HG03442 (cell line): ENCODE measurements at regions not wholly inside any gene's neighbourhood (a gene's known extent, or its start where the extent isn't known, plus 50 kb on each side); places are given as distances from the start of the nearest gene placed in this dataset.

ENCODE experiments used
- ATAC-seq: cut with Tn5 transposase; IDR thresholded peaks from one replicate; pipeline ENCODE4 v1.9.1; 2021; ENCODE audit warnings: mild to moderate bottlenecking, moderate library complexity; ENCODE audit not compliant: unreplicated experiment

DNA sequence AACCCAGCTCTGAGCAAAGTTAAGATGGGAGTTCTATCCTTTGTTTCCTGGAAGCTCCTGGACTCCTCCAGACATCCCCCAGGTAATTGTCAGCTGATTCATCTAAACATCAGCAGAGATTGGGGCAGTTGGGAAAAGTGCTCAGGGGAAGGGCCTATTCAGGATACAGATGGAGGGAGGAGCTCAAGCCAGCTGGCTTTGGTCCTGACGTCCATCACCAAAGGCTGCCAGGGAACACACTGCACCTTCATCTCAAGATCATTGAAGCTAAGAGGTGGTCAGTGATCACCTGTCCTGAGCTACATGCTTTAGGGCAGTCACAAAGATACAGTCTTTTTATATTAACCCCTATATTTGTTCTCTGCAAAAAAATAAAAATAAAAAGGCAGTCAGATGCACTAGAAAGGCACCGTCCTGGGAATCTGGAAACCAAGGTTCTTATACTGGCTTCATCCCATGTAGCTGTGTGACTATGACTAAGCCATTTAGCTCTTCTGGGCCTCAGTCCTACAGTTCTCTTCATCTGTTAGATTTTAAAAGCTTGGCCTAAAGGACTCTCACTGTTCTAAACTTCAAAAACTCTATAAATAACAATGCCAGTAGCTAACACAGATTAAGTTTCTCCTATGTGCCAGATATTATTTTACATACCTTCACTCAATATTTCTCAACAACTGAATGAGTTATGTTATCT, 446.5 kb downstream of the BCL11A start:
- ATAC-seq, result no peak

DNA sequence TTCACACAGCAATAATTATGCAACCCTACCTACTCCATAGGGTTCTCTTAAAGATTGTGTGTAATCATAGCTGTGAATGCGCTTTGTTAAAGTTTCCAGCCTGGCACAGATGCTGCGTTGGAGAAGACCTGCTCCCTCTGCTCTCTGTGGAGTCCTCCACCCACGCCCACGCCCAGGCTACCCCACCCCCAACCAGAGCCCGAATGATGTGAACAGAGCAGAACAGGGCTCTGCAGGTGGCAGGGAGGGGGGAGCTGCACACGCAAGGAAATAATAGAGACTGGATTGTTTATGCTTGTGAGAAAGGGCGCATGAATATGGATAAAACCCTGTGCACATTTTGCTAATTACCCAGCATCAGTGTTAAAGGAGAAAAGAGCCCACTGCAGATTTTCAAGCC, 447.5 kb downstream of the BCL11A start:
- ATAC-seq, result no peak

DNA sequence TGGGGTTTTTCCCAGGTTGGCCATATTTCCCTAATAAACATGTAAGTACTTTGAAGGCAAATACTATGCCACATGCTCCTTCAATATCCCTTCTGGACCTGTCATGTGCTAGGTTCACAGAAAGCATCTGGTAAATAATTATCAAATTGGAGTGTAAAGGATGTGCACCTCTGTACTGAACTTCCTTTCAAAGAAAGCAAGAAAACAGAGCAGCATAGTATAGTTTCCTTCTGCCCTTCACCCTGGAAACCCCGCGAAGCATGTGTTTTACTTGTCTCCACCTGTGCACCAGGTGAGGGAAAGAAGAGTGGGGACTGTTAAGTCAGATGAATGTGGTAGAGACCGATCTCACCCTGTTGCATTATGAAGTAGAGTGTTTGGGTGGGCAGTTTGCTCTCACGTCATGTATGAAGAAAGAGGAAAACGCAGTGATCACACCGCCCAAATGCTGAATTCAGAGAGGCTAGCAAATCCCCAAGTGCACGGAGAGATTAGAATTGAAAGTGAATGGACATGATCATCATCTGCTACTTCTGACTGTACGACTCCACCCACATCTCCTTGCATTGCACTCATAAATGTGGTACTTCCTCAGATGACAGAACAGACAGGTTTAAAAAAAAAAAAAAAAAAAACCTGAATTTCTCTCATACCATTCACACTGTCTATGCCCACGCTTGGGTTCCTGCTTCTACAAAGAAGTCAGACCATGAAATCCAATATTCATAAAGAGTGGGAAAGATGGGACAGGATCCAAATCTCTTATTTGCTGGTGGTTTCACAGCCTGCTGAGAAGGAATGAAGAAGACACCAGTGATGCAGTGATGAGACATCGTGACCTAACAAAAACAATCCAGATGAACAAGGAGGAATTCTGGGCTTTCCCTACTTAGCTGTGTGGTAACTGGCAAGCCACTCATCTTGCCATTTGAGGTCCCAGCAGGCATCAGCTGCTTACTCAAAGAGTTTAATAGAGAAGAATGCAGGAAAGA, 448.6 kb downstream of the BCL11A start:
- no peak for ATAC-seq

DNA sequence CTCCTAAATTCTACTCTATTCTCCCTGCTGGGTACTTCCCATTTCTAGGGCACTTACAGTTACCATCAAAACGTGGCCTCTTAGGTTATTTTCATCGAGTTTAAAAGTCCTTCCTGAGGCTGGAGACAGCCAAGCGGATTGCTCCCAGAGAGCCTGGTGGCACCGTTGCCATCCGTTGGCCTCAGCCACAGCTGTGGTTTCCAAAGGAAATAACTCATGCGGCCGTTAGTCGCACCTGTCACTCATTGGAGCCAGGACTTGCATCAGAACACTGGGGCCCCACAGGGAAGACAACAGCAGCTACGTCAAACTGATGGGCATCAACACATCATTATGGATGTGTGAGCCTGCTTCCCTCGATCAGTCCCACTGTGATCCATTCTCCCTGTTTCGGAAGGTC, 453.4 kb downstream of the BCL11A start:
- ATAC-seq, result no peak

DNA sequence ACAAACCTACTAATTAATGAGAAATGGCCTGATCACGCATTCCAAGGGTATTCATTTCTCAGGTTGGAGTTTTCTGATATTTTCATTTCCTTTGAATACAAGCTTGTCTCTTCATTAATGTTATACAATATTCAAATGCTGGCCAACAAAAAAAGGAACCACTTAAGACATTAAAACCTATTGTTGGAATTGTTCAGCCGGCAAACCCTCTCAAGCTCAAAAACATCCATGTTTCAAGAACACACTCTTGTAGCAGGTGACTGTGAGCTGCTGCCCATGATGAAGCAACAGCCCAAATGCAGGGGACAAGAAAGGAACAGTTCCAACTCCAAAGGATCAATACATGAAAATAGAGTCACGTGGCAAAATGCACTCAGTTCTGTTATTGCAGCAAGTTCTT, 454.5 kb downstream of the BCL11A start:
- no peak for ATAC-seq

DNA sequence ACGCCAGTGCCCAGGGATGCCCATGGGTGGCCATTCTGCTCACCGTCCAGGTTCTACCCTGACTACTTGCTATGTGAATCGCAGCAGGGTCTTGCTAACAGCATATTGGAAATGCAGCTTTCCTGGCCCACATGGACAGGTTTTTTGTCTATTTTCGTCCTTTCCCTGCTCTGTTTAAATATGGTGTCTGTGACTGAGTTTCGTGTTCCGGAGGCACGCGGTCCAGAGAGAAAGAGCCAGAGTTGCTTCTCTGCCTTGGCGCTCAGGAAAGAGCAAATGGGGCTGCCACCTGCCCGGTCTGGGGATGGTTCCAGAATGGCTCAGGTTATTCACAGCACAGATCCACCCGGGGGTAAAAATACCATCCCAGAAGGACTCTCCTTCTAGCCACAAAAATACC, 456.2 kb downstream of the BCL11A start:
- ATAC-seq, result no peak

DNA sequence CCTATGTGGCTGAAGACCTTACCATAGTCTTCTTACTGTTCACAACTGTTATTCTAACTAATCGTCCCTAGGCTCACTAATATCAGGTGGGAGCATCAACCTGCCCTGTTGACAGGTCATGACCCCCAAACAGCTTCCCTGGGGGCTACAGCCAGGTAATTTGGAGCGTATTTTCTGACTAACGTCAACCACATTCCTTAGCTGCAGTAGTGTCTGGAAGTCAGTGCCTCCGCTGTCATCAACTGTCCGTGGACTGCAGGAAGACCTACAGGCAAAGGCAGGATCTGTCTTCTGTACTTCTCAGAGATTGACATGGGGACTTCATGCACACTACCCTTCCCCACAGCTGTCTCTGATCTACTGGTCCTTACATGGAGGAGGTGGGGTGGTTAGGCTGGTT, 456.9 kb downstream of the BCL11A start:
- no peak for ATAC-seq

DNA sequence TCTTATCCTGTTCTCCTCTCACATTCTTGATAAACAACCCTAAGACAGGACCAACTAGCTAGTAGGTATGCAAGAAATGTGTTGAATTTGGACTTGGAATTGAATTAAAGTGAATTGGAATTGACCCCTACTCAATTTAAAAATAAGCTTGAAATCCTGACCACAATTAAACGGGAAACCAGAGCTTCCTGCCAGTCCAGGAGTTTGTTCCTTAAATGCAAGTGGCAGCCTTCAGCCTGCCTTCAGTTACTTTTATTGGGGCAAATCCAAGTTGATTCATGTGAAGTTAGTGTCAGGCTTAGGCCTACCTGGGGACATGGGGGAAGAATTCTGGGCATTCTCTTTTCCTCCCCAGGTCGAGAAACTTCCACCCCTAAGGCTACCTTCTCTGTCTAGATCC, 457.6 kb downstream of the BCL11A start:
- no peak for ATAC-seq

DNA sequence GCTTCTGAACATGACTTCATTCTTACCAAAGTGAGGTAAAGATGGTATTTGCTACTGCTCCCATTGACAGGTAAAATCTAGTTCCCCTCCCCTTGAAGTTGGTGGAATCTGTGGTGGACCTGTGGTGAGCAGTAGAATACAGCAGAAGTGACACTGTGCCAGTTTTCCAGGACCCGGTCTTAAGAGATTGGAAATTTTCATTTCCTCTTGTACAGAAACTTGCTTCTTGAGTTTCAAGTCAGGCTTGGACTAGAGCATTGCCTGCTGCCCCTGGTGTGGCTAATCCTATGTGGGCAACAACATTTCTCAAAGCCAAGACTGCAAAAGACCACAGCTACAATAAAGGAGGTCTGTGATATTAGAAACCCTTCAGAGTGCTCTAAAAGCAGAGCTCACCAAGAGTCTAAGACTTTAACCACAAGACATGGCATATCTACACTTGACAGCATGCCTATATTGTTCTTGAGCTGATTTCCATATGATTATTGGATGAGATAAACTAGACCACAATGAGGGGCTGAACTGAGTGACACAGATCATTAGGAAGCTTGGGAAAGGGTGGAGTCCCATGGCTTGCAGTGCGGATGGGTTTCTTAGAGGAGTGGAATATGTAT, 458.1 kb downstream of the BCL11A start:
- no peak for ATAC-seq

DNA sequence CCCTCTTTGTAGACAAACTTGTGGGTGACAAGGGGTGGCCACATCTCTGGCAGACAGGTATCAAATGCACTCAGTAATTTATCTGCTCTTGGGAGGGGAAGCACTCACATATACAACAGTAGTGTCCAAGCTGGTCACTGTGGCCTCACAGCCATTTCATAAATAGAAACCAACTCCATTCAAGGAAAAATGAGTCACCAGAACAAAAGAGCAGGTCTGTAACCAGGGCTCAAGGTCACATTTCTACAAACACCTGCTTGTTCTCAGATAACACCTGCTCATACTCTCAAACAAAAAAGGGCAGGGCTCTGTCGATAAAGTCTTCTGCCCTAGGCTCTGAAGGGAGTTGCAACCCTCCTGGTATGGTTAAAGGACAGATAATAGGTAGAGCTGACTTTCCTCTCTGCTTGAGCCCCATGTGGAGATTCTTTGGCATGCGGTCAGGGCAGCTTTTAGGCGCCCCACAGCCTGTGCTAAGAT, 459.0 kb downstream of the BCL11A start:
- no peak for ATAC-seq

DNA sequence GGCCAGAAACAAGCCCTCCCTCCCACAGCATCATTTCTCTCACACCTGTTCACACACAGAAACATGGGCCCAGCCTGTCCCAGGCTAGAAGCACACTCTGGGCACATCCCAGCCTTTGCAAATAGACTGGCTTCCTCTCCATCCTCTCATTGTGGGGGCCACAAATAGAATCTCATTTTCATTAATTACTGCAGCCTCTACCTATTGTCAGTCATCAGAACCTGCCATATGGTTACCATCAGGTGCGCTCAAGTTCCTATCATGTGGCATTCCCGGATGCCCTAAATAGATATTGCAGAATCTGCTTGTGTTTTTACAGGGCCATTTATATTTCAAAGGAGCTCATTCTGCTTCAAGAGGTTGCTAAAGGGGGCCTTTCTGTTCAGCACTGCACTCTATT, 460.7 kb downstream of the BCL11A start:
- ATAC-seq, result no peak

DNA sequence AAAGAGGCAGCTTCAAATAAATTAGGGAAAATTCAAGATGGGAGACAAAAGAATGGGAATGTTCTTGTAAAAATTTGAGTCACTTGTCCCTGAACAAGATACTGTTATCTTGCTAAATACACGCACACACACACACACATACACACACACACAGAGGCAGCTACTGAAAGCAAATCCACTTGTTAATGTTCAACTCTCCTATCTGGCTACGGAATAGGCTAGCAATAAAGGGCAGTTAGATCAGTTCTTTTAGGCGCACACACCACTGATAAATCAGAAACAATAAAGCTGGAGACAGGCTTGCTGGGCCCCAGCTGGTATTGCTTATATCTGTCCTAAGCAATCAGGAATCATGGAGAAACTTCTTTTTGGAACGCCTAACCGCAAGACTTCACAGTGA, 461.6 kb downstream of the BCL11A start:
- ATAC-seq, result no peak

DNA sequence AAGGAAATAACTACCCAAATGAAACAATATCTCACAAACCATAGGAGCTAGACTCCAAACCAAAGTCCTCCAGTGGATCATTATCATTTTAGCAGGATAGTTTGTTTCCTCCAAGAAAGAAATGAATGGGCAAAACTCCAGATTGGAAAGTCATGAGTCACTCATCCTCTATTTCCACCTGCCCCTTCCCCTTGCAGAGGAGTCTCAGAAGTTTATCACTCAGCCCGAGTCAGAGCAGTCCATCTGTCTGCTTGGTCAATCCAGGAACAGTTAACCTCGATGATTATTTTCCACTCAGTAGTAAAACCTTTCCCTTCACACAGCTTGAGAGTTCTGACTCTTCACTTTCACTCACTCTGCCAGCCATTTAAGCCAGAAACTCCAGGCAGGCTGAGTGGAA, 462.2 kb downstream of the BCL11A start:
- ATAC-seq, result no peak

DNA sequence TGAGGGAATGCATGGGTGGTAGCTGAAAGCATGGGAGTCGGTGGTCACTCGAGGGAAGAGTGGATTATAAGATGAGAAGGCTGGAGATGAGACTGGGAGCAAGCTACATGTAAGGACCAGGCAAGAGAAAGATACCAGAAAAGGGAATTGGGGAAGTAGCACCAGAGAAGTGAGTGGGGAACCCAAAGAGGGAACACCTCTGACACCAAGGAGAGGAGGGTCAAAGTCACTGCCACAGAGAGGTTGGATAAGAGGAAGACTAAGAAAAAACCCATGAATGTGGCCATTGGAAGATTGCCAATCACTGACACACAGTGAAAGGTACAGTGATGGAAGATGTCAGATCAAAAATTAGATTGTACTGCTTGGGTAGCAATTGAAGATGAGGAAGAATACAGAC, 473.9 kb downstream of the BCL11A start:
- ATAC-seq, result no peak

DNA sequence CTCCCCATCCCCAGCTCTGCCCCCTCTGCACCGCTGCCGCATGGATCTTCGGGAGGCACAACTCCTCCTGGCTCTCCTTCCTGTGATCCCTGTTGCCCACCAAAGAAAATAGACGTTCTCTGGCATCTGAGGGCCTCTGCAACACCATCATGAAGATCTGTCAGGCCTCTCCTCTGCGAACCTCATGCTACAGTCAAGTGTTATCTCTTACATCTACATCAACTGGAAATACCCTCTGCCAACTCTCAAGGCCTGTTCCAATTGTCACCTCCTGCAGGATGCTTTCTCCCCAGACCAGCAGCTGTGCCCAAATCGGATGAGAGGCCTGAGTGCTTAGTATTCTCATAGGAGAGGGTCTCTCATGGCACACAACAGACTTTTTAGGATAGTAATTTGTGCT, 478.4 kb downstream of the BCL11A start:
- ATAC-seq, result no peak

DNA sequence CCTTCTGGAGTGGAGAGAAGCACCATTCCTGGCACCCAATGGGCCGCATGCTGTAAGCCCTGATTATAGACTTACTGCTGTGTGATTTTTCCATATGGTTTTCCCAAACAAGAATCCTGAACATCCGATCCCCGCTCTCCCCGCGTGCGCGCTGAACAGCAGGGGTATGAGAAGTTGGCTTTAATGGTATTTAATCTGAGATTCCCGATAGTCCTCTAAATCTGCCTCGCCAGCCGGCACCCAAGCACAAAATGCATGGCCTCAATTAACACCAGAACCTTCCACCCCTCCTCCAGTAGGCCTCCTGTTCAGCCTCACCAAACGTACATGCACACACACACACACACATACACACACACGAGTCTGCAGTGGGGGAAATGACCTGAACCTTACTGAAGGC, 480.3 kb downstream of the BCL11A start:
- no peak for ATAC-seq

DNA sequence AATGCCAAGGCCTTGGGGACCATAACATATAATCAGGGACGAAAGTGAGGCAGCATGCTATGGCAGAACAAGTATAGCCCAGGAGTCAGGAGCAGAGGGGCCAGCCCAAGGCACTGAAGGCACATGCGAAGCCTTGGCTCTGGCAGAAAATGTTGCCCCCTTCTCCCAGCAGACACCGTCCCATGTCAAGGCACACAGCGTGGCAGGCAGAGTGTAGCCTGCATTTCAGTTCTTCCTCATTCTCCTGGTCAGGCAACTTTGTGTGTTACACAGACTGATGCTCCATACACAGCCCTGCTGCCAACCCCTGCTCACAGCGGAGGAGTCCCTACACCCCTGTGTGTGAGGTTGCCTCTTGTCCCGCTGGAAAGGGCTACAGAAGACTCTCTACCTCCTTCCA, 480.8 kb downstream of the BCL11A start:
- no peak for ATAC-seq

DNA sequence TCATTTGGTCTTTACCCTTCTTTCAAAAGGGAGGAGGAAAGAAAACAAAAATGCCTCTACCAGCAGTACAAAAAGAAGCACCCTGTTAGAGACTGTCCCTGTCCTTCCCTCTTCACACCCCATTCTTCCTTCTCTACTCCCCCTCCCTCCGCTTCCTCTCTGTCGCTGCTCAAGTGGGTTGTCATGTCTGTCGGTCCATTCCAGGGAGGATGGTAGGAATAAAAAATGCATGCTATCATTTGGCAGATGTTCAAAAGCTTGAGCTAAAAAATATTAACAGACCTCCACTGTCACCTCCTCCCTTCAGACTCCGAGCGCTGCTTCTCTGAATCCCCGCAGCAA, 482.0 kb downstream of the BCL11A start:
- ATAC-seq, result no peak

DNA sequence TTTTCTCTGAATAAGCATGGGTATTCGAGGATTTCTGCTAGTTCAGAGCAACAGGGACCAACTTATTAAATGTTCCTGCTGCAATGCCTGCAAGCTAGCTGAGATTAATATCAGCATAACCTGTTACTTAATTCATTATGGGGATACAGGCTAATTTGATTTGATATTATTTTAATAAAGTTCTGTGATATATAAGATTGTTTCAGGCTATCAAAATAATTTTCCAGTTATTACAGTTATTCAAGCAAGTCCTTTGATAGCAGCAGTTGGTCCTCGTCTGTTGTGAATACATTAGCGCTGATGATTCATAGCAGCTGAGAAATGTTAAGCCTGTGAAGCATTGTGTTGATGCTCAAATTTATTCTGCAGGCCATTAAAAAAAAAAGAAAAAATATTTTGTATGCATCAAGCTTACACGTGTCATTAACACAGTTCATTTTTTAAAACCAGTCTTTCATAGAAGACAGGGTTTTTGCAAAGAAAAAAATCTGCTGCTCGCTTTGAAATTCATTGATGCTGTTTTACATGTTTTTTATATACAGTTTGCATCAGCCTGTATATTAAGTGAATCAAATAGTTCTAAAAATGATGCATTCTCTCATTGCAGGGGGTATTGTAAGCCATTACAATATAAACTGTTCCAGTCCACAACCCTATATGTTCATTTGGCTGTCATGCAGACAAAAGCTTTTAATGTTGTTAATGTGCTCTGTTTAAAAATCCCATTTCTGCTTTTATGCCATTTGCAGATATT, 482.5 kb downstream of the BCL11A start:
- ATAC-seq, result no peak

DNA sequence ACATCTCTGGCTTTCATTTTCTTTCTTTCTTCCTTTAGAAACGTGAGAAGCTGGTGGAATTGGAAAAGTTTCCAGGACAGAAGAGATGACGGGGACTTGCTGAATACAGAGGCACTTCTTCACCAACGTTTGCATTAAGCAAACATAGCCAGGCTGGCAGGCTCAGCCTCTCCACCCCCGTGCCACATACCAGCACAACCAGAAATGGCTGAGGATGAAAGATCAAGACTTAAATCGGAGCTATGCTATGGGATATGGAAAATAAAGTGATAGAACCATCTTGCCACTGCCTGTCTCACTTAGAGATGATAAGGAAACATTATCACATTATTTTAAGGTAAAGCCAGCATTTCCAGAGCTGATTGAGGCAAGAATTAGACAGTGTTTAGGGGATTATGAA, 483.3 kb downstream of the BCL11A start:
- ATAC-seq, result no peak

DNA sequence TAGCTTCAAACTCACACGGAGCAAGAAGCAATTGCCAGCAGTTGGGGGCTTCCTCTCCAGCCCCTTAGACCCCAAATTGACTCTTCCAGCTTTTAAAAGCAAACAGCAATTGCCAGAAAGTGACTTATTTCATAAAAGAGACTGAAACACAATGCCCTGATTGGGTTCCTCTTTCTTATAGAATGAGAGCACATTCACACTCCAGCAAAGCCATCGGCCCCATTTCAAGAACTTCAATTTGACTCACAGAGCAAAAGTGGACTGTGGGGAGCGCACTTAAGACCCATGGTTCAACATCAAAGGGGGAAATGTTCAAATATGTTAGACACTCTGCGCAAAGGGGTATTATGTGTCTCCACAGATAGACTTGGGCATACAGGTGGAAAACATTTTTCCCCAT, 484.7 kb downstream of the BCL11A start:
- ATAC-seq, result no peak
